ENCODE measurements at regions not wholly inside any gene's neighbourhood (a gene's known extent, or its start where the extent isn't known, plus 50 kb on each side); places are given as distances from the start of the nearest gene placed in this dataset.

DNA sequence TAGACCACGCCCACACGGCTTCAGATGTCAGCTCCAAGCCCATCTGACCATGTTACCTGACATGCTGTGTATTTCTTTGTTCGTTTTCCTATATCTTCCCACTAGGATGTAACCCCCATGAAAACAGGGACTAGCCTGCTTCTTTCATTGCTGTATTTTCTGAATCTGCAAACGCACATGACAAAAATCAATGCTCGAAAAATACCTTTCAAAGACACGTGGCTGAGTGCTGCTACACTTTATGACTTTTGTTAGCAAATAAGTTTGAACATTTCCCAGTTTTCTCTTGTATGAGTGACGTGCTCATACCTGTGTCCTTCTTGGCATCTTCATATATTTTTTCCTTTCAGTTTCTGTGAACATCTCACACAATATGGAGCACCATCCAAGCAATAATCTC, 181.3 kb upstream of the IRX1 start:
- no peak for ATAC-seq
- peaks cover 0 to 2% (median 0%) of the 10 kb centered on the region in 3 donors for H3K27me3 ChIP-seq (ENCODE audit: insufficient read depth in 3 of 3, low read length in 2 of 3)
- intact Hi-C loops (cut with DNase I), result no loop called here
- peaks cover 6% of the 10 kb centered on the region for H3K9me3 ChIP-seq
- no peak for DNase-seq
- TF ChIP-seq, protein P1, sequence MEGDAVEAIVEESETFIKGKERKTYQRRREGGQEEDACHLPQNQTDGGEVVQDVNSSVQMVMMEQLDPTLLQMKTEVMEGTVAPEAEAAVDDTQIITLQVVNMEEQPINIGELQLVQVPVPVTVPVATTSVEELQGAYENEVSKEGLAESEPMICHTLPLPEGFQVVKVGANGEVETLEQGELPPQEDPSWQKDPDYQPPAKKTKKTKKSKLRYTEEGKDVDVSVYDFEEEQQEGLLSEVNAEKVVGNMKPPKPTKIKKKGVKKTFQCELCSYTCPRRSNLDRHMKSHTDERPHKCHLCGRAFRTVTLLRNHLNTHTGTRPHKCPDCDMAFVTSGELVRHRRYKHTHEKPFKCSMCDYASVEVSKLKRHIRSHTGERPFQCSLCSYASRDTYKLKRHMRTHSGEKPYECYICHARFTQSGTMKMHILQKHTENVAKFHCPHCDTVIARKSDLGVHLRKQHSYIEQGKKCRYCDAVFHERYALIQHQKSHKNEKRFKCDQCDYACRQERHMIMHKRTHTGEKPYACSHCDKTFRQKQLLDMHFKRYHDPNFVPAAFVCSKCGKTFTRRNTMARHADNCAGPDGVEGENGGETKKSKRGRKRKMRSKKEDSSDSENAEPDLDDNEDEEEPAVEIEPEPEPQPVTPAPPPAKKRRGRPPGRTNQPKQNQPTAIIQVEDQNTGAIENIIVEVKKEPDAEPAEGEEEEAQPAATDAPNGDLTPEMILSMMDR (IDR thresholded peaks at IDR 0.05), result no peak
- H3K4me1 ChIP-seq, result no peaks in the 10 kb centered on the region
- no peak overlapping the region for H3K4me3 ChIP-seq
- no peaks in the 10 kb centered on the region for H3K36me3 ChIP-seq (ENCODE audit: insufficient read depth in 1 of 2, low read depth in 1 of 2)
- H3K27ac ChIP-seq, result no peak overlapping the region
- 65 to 70% (median 68%) methylated on average over 7 of the region's 7 CpGs for WGBS, 3 donors

DNA sequence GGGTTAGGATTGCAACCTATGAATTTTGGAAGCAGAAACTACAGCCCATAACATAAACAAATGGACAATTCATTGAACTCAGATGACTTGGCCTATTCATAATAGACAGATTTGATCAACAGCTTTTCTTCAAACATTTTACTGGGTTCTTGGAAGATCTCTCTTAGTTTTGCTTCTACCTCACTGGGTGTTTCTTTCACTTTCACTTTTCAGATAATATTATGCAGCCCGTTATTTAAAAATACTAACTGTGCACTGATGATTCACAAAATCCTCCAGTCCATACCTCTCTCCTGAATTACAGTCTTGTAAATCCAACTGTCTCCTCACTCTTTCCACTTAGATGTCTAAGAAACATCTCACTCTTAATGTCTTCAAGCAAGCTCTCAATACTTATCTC, 183.5 kb upstream of the IRX1 start:
- ATAC-seq, result no peak
- H3K27ac ChIP-seq, result no peak overlapping the region
- TF ChIP-seq, protein P1 (IDR thresholded peaks at IDR 0.05), result no peak
- no peak overlapping the region for H3K4me3 ChIP-seq
- intact Hi-C loops (cut with DNase I), result no loop called here
- no peaks in the 10 kb centered on the region for H3K27me3 ChIP-seq (ENCODE audit: insufficient read depth in 3 of 3, low read length in 2 of 3)
- H3K4me1 ChIP-seq, result no peaks in the 10 kb centered on the region
- 78 to 90% (median 79%) methylated on average over 1 of the region's 1 CpG for WGBS, 3 donors
- H3K36me3 ChIP-seq (ENCODE audit: insufficient read depth in 1 of 2, low read depth in 1 of 2), result no peaks in the 10 kb centered on the region
- no peak for DNase-seq
- H3K9me3 ChIP-seq, result peaks cover 6% of the 10 kb centered on the region

DNA sequence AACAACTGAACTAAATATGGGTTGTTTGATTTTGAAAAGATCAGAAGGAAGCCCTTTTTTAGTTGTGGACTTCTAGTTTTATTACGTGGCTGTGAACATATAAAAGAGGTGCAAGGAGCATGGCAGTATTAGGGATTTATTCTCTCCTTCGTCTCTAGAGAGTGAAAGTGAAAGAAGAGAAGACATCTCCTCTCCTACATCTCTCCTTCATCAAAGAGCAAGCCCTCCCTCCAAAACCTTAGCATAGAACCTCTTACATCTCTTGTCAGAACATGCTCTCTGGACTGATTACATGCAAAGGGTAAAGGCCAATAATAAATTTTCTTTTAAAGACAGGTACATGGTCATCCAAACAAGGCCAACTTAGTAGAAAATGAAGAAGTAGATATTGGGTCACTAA, 184.3 kb upstream of the IRX1 start:
- DNase-seq, result no peak
- TF ChIP-seq, protein P1 (IDR thresholded peaks at IDR 0.05), result no peak
- intact Hi-C loops (cut with DNase I), result no loop called here
- Histone ChIP-seq H3K36me3 (ENCODE audit: insufficient read depth in 1 of 2, low read depth in 1 of 2) (no peaks in the 10 kb centered on the region), H3K4me3 (no peak overlapping the region), H3K27me3 (ENCODE audit: insufficient read depth in 3 of 3, low read length in 2 of 3) (no peaks in the 10 kb centered on the region), H3K9me3 (peaks cover 11% of the 10 kb centered on the region), H3K27ac (no peak overlapping the region), H3K4me1 (no peaks in the 10 kb centered on the region)
- no peak for ATAC-seq
- WGBS, 3 donors, result 61 to 63% (median 61%) methylated on average over 2 of the region's 2 CpGs

DNA sequence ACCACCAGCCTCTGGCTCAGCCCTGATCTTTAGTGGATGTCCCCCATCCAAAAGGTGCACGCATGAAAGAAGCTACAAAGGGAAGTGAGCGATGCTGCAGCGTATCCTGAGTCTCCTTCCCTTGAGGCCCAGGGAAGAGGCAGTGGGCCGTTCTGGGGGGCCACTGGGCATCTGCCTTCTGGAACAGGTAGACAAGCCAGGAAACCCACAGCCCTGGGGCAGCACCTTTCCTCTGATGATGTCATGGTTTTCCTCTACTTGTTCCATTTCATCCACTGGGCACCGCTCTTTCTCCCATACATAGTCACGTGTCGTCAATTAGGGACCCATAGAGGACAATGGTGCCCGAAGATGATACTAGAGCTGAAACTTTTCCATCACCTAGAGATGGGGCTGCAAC, 194.0 kb upstream of the IRX1 start:
- TF ChIP-seq, protein P1 (IDR thresholded peaks at IDR 0.05), result no peak
- intact Hi-C loops (cut with DNase I), result no loop called here
- Histone ChIP-seq H3K9me3 (peaks cover 16% of the 10 kb centered on the region), H3K36me3 (ENCODE audit: insufficient read depth in 1 of 2, low read depth in 1 of 2) (no peaks in the 10 kb centered on the region), H3K4me3 (no peak overlapping the region), H3K27ac (no peak overlapping the region), H3K4me1 (no peaks in the 10 kb centered on the region), H3K27me3 (ENCODE audit: insufficient read depth in 3 of 3, low read length in 2 of 3) (no peaks in the 10 kb centered on the region)
- ATAC-seq (no peak), DNase-seq (no peak)
- 68 to 83% (median 72%) methylated on average over 8 of the region's 8 CpGs for WGBS, 3 donors

DNA sequence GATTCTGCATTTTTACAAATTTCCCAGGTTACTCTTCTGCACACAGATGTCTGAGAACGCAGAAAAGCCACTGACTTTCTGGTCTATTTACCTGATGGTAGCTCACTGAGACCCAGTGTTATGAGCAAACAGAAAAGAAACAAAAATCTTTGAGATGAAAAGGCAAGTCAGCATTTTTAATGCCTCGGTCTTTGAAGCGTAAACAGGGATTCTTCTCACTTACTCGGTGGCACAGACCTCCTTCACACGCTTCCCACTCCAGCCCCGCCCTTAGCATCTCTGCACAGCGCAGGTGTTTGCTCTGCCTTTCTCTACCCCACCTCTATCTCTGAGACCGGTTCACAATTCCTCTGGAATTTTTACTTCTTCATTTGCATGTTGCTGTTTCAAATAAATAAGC, 195.0 kb upstream of the IRX1 start:
- no peaks in the 10 kb centered on the region for H3K36me3 ChIP-seq (ENCODE audit: insufficient read depth in 1 of 2, low read depth in 1 of 2)
- intact Hi-C loops (cut with DNase I), result no loop called here
- 78 to 83% (median 81%) methylated on average over 8 of the region's 8 CpGs for WGBS, 3 donors
- ATAC-seq (no peak), DNase-seq (no peak)
- peaks cover 7% of the 10 kb centered on the region for H3K9me3 ChIP-seq
- H3K4me3 ChIP-seq, result no peak overlapping the region
- H3K27me3 ChIP-seq (ENCODE audit: insufficient read depth in 3 of 3, low read length in 2 of 3), result no peaks in the 10 kb centered on the region
- H3K4me1 ChIP-seq, result peaks cover 1% of the 10 kb centered on the region
- TF ChIP-seq, protein P1 (IDR thresholded peaks at IDR 0.05), result no peak
- H3K27ac ChIP-seq, result no peak overlapping the region

Data from psoas muscle (tissue), 7 donors.